HL-60 (cell line): ENCODE measurements at regions not wholly inside any gene's neighbourhood (a gene's known extent, or its start where the extent isn't known, plus 50 kb on each side); places are given as distances from the start of the nearest gene placed in this dataset.

Experiments used
- GABPA ChIP-seq: IDR thresholded peaks from 2 replicates; pipeline ENCODE4 v1.6.1; 2012; ENCODE audit warnings: low read depth
- POLR2AphosphoS5 ChIP-seq: IDR thresholded peaks from 2 replicates; pipeline ENCODE4 v1.6.1; 2012; ENCODE audit warnings: low read depth
- SPI1 ChIP-seq: IDR thresholded peaks from 2 replicates; pipeline ENCODE4 v1.6.1; 2012; ENCODE audit warnings: low read depth, mild to moderate bottlenecking, borderline replicate concordance
- TF ChIP-seq, protein P1 (sequence below): IDR thresholded peaks from one replicate; pipeline ENCODE4 v1.5.1; 2011; ENCODE audit warnings: low read length, control low read depth, inconsistent platforms; ENCODE audit not compliant: insufficient read depth

DNA sequence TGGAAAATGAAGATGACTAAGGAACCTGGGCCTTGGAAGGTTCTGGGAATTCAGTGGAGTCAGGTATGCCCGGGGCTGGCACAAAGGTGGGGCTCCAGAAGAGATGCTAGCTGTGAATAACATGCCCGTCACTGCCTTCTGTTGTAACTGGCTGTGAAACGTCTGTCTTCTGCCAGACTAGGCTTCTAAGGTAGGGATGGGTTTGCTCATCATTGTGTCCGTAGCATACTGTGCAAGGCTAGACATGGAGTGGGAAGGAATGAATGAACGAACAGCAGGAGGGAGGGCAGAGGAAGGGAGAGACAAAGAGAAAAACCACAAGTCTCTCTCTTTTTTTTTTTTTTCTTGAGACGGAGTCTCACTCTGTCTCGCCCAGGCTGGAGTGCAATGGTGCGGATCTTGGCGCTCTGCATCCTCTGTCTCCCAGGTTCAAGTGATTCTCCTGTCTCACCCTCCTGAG is 327.4 kb downstream of the MN1 start:
- TF ChIP-seq, protein P1, sequence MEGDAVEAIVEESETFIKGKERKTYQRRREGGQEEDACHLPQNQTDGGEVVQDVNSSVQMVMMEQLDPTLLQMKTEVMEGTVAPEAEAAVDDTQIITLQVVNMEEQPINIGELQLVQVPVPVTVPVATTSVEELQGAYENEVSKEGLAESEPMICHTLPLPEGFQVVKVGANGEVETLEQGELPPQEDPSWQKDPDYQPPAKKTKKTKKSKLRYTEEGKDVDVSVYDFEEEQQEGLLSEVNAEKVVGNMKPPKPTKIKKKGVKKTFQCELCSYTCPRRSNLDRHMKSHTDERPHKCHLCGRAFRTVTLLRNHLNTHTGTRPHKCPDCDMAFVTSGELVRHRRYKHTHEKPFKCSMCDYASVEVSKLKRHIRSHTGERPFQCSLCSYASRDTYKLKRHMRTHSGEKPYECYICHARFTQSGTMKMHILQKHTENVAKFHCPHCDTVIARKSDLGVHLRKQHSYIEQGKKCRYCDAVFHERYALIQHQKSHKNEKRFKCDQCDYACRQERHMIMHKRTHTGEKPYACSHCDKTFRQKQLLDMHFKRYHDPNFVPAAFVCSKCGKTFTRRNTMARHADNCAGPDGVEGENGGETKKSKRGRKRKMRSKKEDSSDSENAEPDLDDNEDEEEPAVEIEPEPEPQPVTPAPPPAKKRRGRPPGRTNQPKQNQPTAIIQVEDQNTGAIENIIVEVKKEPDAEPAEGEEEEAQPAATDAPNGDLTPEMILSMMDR = no peak
- TF ChIP-seq SPI1 (no peak), POLR2AphosphoS5 (no peak), GABPA (no peak)
